Erythroblast (primary cell): ENCODE measurements at regions not wholly inside any gene's neighbourhood (a gene's known extent, or its start where the extent isn't known, plus 50 kb on each side); places are given as distances from the start of the nearest gene placed in this dataset.

Source experiments
- GATA1 ChIP-seq: IDR thresholded peaks from 2 replicates; pipeline ENCODE4 v1.6.1; 2011; ENCODE audit warnings: low read depth, mild to moderate bottlenecking, control low read depth, low read length, moderate library complexity
- POLR2A ChIP-seq: IDR thresholded peaks from 2 replicates; pipeline ENCODE4 v1.6.1; 2011; ENCODE audit warnings: mild to moderate bottlenecking, low read length

DNA sequence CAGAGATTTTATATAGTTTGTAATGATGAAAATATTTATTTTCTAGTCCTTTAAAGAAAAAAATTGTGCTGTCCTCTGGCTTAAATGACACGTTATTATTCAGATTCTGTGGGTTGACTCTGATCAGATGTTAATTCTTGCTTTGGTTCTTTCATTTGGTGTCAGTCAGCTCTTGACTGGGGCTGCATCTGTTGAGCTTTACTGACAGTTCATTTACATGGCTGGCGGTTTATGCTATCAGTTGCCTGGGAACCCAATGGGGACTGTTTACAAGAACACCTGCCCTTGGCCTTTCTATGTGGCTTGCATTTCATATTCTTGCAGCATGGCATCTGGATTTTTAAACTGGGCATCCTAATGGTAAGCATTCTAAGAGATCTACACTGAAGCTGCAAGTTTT lies 667.1 kb upstream of the FBXO33 start:
- TF ChIP-seq POLR2A (no peak), GATA1 (no peak)
